ENCODE measurements at regions not wholly inside any gene's neighbourhood (a gene's known extent, or its start where the extent isn't known, plus 50 kb on each side); places are given as distances from the start of the nearest gene placed in this dataset.

DNA sequence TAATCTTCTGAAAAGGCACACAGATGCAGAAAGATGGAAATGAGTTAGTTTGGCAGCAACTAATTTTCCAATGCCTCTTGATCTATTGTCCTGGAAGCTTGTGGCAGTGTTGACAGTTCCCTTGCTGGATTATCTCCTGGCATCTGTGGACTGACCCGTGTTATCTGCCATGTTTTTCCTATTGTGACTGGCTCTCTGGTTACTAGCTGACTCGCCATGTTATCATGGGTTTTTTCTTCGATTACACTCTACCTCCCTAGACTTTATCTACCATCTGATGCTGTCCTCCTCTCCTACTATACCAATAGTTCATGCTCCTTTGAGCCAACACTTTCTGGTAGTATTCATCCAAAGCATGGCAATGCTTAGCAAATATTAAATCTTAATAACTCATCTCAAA, 63.3 kb upstream of the FLRT2 start:
- no peaks in the 10 kb centered on the region for H3K9me3 ChIP-seq
- no peaks in the 10 kb centered on the region for H3K27me3 ChIP-seq
- H3K36me3 ChIP-seq: no peaks in the 10 kb centered on the region
- TF ChIP-seq POLR2A (IDR thresholded peaks at IDR 0.05): no peak
- TF ChIP-seq, protein P1, sequence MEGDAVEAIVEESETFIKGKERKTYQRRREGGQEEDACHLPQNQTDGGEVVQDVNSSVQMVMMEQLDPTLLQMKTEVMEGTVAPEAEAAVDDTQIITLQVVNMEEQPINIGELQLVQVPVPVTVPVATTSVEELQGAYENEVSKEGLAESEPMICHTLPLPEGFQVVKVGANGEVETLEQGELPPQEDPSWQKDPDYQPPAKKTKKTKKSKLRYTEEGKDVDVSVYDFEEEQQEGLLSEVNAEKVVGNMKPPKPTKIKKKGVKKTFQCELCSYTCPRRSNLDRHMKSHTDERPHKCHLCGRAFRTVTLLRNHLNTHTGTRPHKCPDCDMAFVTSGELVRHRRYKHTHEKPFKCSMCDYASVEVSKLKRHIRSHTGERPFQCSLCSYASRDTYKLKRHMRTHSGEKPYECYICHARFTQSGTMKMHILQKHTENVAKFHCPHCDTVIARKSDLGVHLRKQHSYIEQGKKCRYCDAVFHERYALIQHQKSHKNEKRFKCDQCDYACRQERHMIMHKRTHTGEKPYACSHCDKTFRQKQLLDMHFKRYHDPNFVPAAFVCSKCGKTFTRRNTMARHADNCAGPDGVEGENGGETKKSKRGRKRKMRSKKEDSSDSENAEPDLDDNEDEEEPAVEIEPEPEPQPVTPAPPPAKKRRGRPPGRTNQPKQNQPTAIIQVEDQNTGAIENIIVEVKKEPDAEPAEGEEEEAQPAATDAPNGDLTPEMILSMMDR (IDR thresholded peaks at IDR 0.05): no peak
- 65 to 75% methylated on average over 3 of the region's 3 CpGs for WGBS, 2 donors
- intact Hi-C loops (cut with DNase I): no loop called here
- no peak overlapping the region for H3K27ac ChIP-seq
- no peak for DNase-seq
- H3K4me3 ChIP-seq (replicated peaks in 1 of 3): no peak overlapping the region
- peaks cover 5 to 9% of the 10 kb centered on the region in 2 donors for H3K4me1 ChIP-seq

DNA sequence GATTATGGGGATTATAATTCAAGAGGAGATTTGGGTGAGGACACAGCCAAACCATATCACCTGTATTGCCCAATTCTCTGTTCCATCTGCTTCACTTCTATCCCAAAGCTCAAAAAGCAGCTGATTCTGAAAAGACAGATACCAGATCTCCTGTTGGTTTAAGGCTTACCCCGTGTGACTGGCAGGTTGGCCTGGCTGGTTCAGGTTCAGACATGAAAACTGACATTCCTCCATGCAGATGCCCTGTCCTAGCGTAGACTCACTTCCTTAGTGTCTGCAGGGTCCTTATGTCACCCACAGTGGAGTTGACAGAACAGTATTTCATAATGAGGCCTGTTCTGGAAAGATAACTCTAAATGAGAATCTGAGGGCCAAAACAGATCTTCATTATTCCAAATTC, 61.1 kb upstream of the FLRT2 start:
- 8 to 45% methylated on average over 2 of the region's 2 CpGs for WGBS, 2 donors
- peaks cover 0 to 8% of the 10 kb centered on the region in 2 donors for H3K4me1 ChIP-seq
- H3K9me3 ChIP-seq: no peaks in the 10 kb centered on the region
- H3K4me3 ChIP-seq (replicated peaks in 1 of 3): no peak overlapping the region
- H3K36me3 ChIP-seq: no peaks in the 10 kb centered on the region
- intact Hi-C loops (cut with DNase I): no loop called here
- no peak overlapping the region for H3K27ac ChIP-seq
- DNase-seq: no peak
- no peak for TF ChIP-seq POLR2A (IDR thresholded peaks at IDR 0.05)
- TF ChIP-seq, protein P1 (IDR thresholded peaks at IDR 0.05): no peak
- no peaks in the 10 kb centered on the region for H3K27me3 ChIP-seq

DNA sequence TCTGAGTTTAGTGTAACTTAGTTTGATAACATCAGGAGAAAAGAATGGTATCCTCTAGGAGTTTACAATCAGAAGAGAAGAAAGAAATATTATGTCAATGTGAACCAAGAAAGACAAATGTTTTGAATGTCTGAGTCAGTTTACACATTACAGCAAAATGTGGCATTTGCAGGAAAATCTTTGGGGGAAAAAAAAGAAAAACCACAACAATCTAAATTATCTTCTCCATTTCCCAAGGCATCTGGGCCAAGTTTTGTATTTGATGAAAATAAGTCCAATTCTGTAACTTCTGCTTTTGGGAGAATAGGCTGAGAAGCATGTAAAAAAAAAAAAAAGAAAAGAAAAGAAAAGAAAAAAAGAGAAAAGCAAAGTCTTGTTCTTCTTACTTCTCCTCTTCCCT, 58.8 kb upstream of the FLRT2 start:
- no peaks in the 10 kb centered on the region for H3K4me1 ChIP-seq
- DNase-seq: no peak
- no peaks in the 10 kb centered on the region for H3K36me3 ChIP-seq
- no peaks in the 10 kb centered on the region for H3K27me3 ChIP-seq
- H3K27ac ChIP-seq: no peak overlapping the region
- H3K4me3 ChIP-seq (replicated peaks in 1 of 3): no peak overlapping the region
- intact Hi-C loops (cut with DNase I): no loop called here
- TF ChIP-seq POLR2A (IDR thresholded peaks at IDR 0.05): no peak
- TF ChIP-seq, protein P1 (IDR thresholded peaks at IDR 0.05): no peak
- H3K9me3 ChIP-seq: no peaks in the 10 kb centered on the region

DNA sequence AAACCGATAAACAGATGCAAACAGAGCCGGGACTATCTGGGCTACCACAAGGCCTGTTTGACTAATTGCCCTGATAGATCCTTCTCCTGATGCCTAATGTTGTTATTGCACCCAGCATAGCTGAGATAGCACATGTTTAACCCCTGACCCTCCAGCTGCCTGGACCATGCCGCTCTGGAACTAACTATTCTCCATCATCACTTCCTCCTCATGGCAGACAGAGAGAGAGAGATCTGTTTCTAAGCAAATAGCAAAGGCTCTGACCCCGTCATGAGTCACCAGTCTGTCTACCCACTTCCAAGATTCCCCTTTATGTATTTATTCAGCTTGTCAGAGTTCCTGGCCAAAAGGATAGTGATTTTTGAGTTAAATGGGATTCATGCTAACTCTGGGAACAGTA, 58.2 kb upstream of the FLRT2 start:
- peak in 1 of 2 donors; percentile 4 for DNase-seq
- no peak overlapping the region for H3K4me3 ChIP-seq (replicated peaks in 1 of 3)
- WGBS, 2 donors: 55 to 62% methylated on average over 4 of the region's 4 CpGs

DNA sequence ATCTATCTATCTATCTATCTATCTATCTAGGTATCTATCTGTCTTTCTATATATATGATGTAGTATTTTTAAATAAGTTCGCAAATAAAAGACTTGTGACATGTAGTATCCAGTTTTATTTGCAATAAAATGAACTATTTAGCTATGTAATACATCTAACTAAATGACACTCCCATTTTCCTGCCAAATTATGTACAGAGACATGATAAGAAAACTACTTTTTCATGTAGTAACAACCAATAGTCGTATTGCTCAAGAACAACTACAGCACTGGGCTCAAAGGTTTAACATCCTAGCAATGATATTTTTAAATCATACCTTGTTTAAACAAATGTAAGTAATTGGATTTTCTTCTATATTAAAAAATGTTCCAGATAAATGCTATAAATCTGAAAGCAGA, 55.5 kb upstream of the FLRT2 start:
- Histone ChIP-seq H3K27ac (no peak overlapping the region), H3K9me3 (no peaks in the 10 kb centered on the region), H3K27me3 (no peaks in the 10 kb centered on the region), H3K4me3 (replicated peaks in 1 of 3) (no peak overlapping the region), H3K36me3 (no peaks in the 10 kb centered on the region), H3K4me1 (no peaks in the 10 kb centered on the region)
- WGBS, 2 donors: 88 to 93% methylated on average over 2 of the region's 2 CpGs
- intact Hi-C loops (cut with DNase I): no loop called here
- DNase-seq: no peak
- TF ChIP-seq, protein P1 (IDR thresholded peaks at IDR 0.05): no peak

More for the DNA sequence above, 58.2 kb upstream of the FLRT2 start:
- no peaks in the 10 kb centered on the region for H3K27me3 ChIP-seq
- no peaks in the 10 kb centered on the region for H3K36me3 ChIP-seq
- H3K4me1 ChIP-seq: no peaks in the 10 kb centered on the region
- no peak overlapping the region for H3K27ac ChIP-seq
- TF ChIP-seq, protein P1 (IDR thresholded peaks at IDR 0.05): no peak
- TF ChIP-seq POLR2A (IDR thresholded peaks at IDR 0.05): no peak
- intact Hi-C loops (cut with DNase I): no loop called here
- no peaks in the 10 kb centered on the region for H3K9me3 ChIP-seq
